ENCODE measurements at regions not wholly inside any gene's neighbourhood (a gene's known extent, or its start where the extent isn't known, plus 50 kb on each side); places are given as distances from the start of the nearest gene placed in this dataset.

GRCh38 chr1:55541296-55541695 is 326.1 kb upstream of the USP24 start:
- TF ChIP-seq POLR2A (IDR thresholded peaks at IDR 0.05; ENCODE audit: low read depth) (no peak), CTCF (IDR thresholded peaks at IDR 0.05) (no peak), EP300 (IDR thresholded peaks at IDR 0.05) (no peak)
